GM12878 (cell line): ENCODE measurements at regions not wholly inside any gene's neighbourhood (a gene's known extent, or its start where the extent isn't known, plus 50 kb on each side); places are given as distances from the start of the nearest gene placed in this dataset.

ENCODE experiments used
- ATAC-seq: fragments of 200-7000 bp; cut with Tn5 transposase; 3 replicates; pipeline ENCODE4 v1.9.1; 2020; ENCODE audit warnings: mild to moderate bottlenecking, moderate library complexity
- BruUV-seq: library from RNA; stranded (reverse); fragments of 400-500 nt; replicated peaks from 2 replicates; lab custom pipeline; 2021; lab: Mats Ljungman, UMichigan
- CTCF ChIA-PET: fragments of 300-600 bp; sonication (Branson Sonifier 250); formaldehyde crosslinking; extraction: SDS; loops from one replicate; lab custom pipeline; 2021; ENCODE audit warnings: inconsistent platforms; lab: Yijun Ruan, JAX
- POLR2A ChIA-PET: fragments of 350-600 bp; formaldehyde crosslinking; extraction: SDS; loops from one replicate; lab custom pipeline; 2021; ENCODE audit warnings: inconsistent platforms; lab: Charles Lee
- RAD21 ChIA-PET: fragments of 300-600 bp; sonication (Branson Sonifier 250); formaldehyde crosslinking; loops from one replicate; lab custom pipeline; 2023; ENCODE audit warnings: antibody characterized with exemption; ENCODE audit not compliant: unreplicated experiment; lab: Charles Lee
- SMC1A ChIA-PET: fragments of 300-600 bp; sonication (Branson Sonifier 250); formaldehyde crosslinking; loops from one replicate; lab custom pipeline; 2023; ENCODE audit not compliant: unreplicated experiment, uncharacterized antibody; lab: Charles Lee
- DNase-seq: peaks from one replicate; pipeline ENCODE4 v3.0.0-alpha.2; 2011; ENCODE audit warnings: low read depth, low spot score
- FAIRE-seq: peaks from 3 replicates; lab custom pipeline; 2011; peaks lifted over from hg19 to GRCh38; lab: Jason Lieb, UNC
- H2AFZ ChIP-seq: 2 replicates; pipeline ENCODE4 v1.6.0; 2011; ENCODE audit warnings: low read depth, low read length, control low read depth; ENCODE audit not compliant: control insufficient read depth
- H3K27ac ChIP-seq: 2 replicates; pipeline ENCODE4 v1.5.1; 2011; ENCODE audit warnings: control low read depth; ENCODE audit not compliant: control insufficient read depth, insufficient read depth
- H3K27me3 ChIP-seq, 2 experiments: replicated peaks in 1 of 2; 2 replicates each; pipeline versions ENCODE4 v1.6.0 to v1.6.1; 2011; ENCODE audit warnings: low read length in 1 of 2; ENCODE audit not compliant: control insufficient read depth in 2 of 2, insufficient read depth in 2 of 2
- H3K36me3 ChIP-seq, 2 experiments: 2 replicates each; pipeline ENCODE4 v1.5.1; 2011; ENCODE audit warnings: low read length in 1 of 2; ENCODE audit not compliant: control insufficient read depth in 2 of 2, insufficient read depth in 2 of 2
- H3K4me1 ChIP-seq: 2 replicates; pipeline ENCODE4 v1.6.1; 2011; ENCODE audit warnings: mild to moderate bottlenecking, low read length, moderate library complexity, mixed read lengths; ENCODE audit not compliant: control insufficient read depth, insufficient read depth
- H3K4me2 ChIP-seq: 2 replicates; pipeline ENCODE4 v1.6.0; 2011; ENCODE audit warnings: control low read depth; ENCODE audit not compliant: control insufficient read depth, insufficient read depth
- H3K4me3 ChIP-seq: fragments of 200-600 bp; sonication (generic); 2 replicates; pipeline ENCODE4 v1.5.1; 2016
- H3K79me2 ChIP-seq: 2 replicates; pipeline ENCODE4 v1.6.0; 2011; ENCODE audit warnings: low read length; ENCODE audit not compliant: control insufficient read depth, insufficient read depth
- H3K9ac ChIP-seq: 2 replicates; pipeline ENCODE4 v1.8.0; 2011; ENCODE audit warnings: low read length, control low read depth, mixed read lengths; ENCODE audit not compliant: control insufficient read depth, insufficient read depth
- H3K9me3 ChIP-seq: replicated peaks from 3 replicates; pipeline ENCODE4 v1.5.1; 2011; ENCODE audit warnings: mild to moderate bottlenecking, low read length; ENCODE audit not compliant: control insufficient read depth, insufficient read depth
- H4K20me1 ChIP-seq: 2 replicates; pipeline ENCODE4 v1.6.0; 2011; ENCODE audit not compliant: control insufficient read depth, insufficient read depth
- CREM ChIP-seq: IDR thresholded peaks from 2 replicates; pipeline ENCODE4 v1.6.1; 2014; ENCODE audit warnings: antibody characterized with exemption, low read depth
- EED ChIP-seq: sonication (generic); IDR thresholded peaks from 2 replicates; pipeline ENCODE4 v1.6.1; 2016; ENCODE audit warnings: antibody characterized with exemption, low read depth
- ETV6 ChIP-seq, 2 experiments: fragments of 450-650 bp in 1 of 2; IDR thresholded peaks in 1 of 2; conservative IDR thresholded peaks in 1 of 2; 2 replicates each; pipeline ENCODE4 v1.6.1; 2014; ENCODE audit warnings: antibody characterized with exemption in 1 of 2, borderline replicate concordance in 1 of 2, low read depth in 1 of 2, mild to moderate bottlenecking in 1 of 2, moderate library complexity in 1 of 2
- EZH2 ChIP-seq: IDR thresholded peaks from 2 replicates; pipeline ENCODE4 v1.6.1; 2012; ENCODE audit warnings: low read depth, mild to moderate bottlenecking, control low read depth, inconsistent platforms, low read length, borderline replicate concordance; ENCODE audit not compliant: control insufficient read depth
- POLR2AphosphoS2 ChIP-seq: IDR thresholded peaks from 2 replicates; pipeline ENCODE4 v1.6.1; 2011; ENCODE audit warnings: low read depth, mild to moderate bottlenecking, low read length, improper control_type of control experiment, moderate library complexity
- RB1 ChIP-seq: fragments of 450-650 bp; formaldehyde crosslinking; IDR thresholded peaks from 2 replicates; pipeline ENCODE4 v1.6.1; 2017; ENCODE audit warnings: mild to moderate bottlenecking, borderline replicate concordance
- REST ChIP-seq: IDR thresholded peaks from 2 replicates; pipeline ENCODE4 v1.6.1; 2012; ENCODE audit warnings: mild to moderate bottlenecking, low read depth, low read length
- RFX5 ChIP-seq: IDR thresholded peaks from 2 replicates; pipeline ENCODE4 v1.6.1; 2011; ENCODE audit warnings: low read depth, low read length, improper control_type of control experiment
- SKIL ChIP-seq: fragments of 450-650 bp; IDR thresholded peaks from 2 replicates; pipeline ENCODE4 v1.6.1; 2017; ENCODE audit warnings: mild to moderate bottlenecking, low read depth, inconsistent platforms; ENCODE audit not compliant: poor library complexity, severe bottlenecking
- SPI1 ChIP-seq: IDR thresholded peaks from 2 replicates; pipeline ENCODE4 v1.6.1; 2011; ENCODE audit warnings: low read depth, mild to moderate bottlenecking, low read length, moderate library complexity, borderline replicate concordance; ENCODE audit not compliant: insufficient read depth
- SREBF2 ChIP-seq: IDR thresholded peaks from 2 replicates; pipeline ENCODE4 v1.6.1; 2012; ENCODE audit warnings: mild to moderate bottlenecking, low read length
- SRF ChIP-seq, 2 experiments: IDR thresholded peaks; 2 replicates each; pipeline ENCODE4 v1.6.1; 2011; ENCODE audit warnings: low read depth in 2 of 2, low read length in 2 of 2, mild to moderate bottlenecking in 1 of 2, moderate library complexity in 1 of 2
- WGBS: methylation state at CpG from one replicate; pipeline ENCODE4 v1.1.6; 2016; ENCODE audit warnings: low lambda C conversion rate; ENCODE audit not compliant: insufficient replicate concordance, insufficient coverage; ENCODE audit errors: missing lambda C conversion rate; 5-methylcytosine and 5-hydroxymethylcytosine counted together
- in situ Hi-C: fragments of 300-500 bp; cut with MboI; formaldehyde crosslinking; loops from 9 replicates; pipeline ENCODE4 v1.14.3; 2018; ENCODE audit warnings: mixed read lengths
- intact Hi-C: fragments of 100-400 bp; cut with micrococcal nuclease; formaldehyde crosslinking; loops from one replicate; pipeline ENCODE4 v1.14.2; 2022; ENCODE audit not compliant: unreplicated experiment

GRCh38 chr3:24043168-24043567, 98.1 kb downstream of the NR1D2 start (continued):
- TF ChIP-seq RFX5 (no peak), RB1 (no peak), EED (no peak)

GRCh38 chr3:24043985-24044384, 98.9 kb downstream of the NR1D2 start:
- no peaks in the 10 kb centered on the region for H3K27me3 ChIP-seq
- no TSS peak for BruUV-seq
- no peak overlapping the region for H3K27ac ChIP-seq
- no peaks in the 10 kb centered on the region for H3K9me3 ChIP-seq
- H2AFZ ChIP-seq, result no peak overlapping the region
- H3K36me3 ChIP-seq, result no peaks in the 10 kb centered on the region
- in situ Hi-C loops, result no loop called here
- ChIA-PET CTCF (interaction anchor here (1.0 kb wide), 1 partner anchor 155 kb away, joined by 4 read pairs; no protein-coding TSS in a partner anchor), RAD21 (no interaction called here), POLR2A (no interaction called here), SMC1A (interaction anchor here (0.8 to 0.9 kb wide), 2 partner anchors 14 to 17 kb away, joined by 3 read pairs; no protein-coding TSS in a partner anchor)
- H3K9ac ChIP-seq, result no peak overlapping the region
- ATAC-seq (no peak), DNase-seq (no peak), FAIRE-seq (no peak)
- H3K79me2 ChIP-seq, result no peaks in the 10 kb centered on the region
- 15% methylated on average over 5 of the region's 5 CpGs for WGBS
- TF ChIP-seq SREBF2, result no peak
- TF ChIP-seq CREM, result no peak
- no peak for TF ChIP-seq EZH2
- no peak for TF ChIP-seq SPI1
- TF ChIP-seq REST, result no peak
- no peak for TF ChIP-seq POLR2AphosphoS2
- TF ChIP-seq ETV6 (conservative IDR thresholded peaks at IDR 0.05 in 1 of 2, IDR thresholded peaks at IDR 0.05 in 1 of 2; ENCODE audit: borderline replicate concordance in 1 of 2, low read depth in 1 of 2), result no peak
- no peak for TF ChIP-seq SKIL
- no peak for TF ChIP-seq SRF (IDR thresholded peaks at IDR 0.05; ENCODE audit: low read depth in 2 of 2, low read length in 2 of 2)
- H4K20me1 ChIP-seq, result no peaks in the 10 kb centered on the region
- intact Hi-C loops, result no loop called here
- no peaks in the 10 kb centered on the region for H3K4me1 ChIP-seq
- no peak overlapping the region for H3K4me2 ChIP-seq
- H3K4me3 ChIP-seq, result no peak overlapping the region
